Osteocyte (in vitro differentiated cells): ENCODE measurements at regions not wholly inside any gene's neighbourhood (a gene's known extent, or its start where the extent isn't known, plus 50 kb on each side); places are given as distances from the start of the nearest gene placed in this dataset.

Experiments used
- DNase-seq: peaks from one replicate; pipeline ENCODE4 v3.0.0; 2021; ENCODE audit warnings: mixed read lengths; ENCODE audit not compliant: unreplicated experiment; ENCODE audit errors: extremely low spot score
- H3K27ac Mint-ChIP-seq: one replicate; pipeline ENCODE4 v1.8.0; 2021; ENCODE audit warnings: mild to moderate bottlenecking, mixed read lengths; ENCODE audit not compliant: unreplicated experiment
- H3K27me3 Mint-ChIP-seq: one replicate; pipeline ENCODE4 v1.8.0; 2021; ENCODE audit warnings: mixed read lengths; ENCODE audit not compliant: unreplicated experiment
- H3K36me3 Mint-ChIP-seq: one replicate; pipeline ENCODE4 v1.8.0; 2021; ENCODE audit warnings: mixed read lengths; ENCODE audit not compliant: unreplicated experiment
- H3K4me1 Mint-ChIP-seq: one replicate; pipeline ENCODE4 v1.8.0; 2021; ENCODE audit warnings: mixed read lengths; ENCODE audit not compliant: unreplicated experiment
- H3K4me3 Mint-ChIP-seq: one replicate; pipeline ENCODE4 v1.8.0; 2021; ENCODE audit warnings: mild to moderate bottlenecking, moderate library complexity, mixed read lengths; ENCODE audit not compliant: unreplicated experiment
- H3K9me3 Mint-ChIP-seq: one replicate; pipeline ENCODE4 v1.8.0; 2021; ENCODE audit warnings: mixed read lengths; ENCODE audit not compliant: unreplicated experiment
- TF ChIP-seq, protein P1 (sequence below): fragments of 200-600 bp; sonication (generic); IDR thresholded peaks from 2 replicates; pipeline ENCODE4 v1.5.0; 2021; ENCODE audit warnings: antibody characterized with exemption, mild to moderate bottlenecking, moderate library complexity

DNA sequence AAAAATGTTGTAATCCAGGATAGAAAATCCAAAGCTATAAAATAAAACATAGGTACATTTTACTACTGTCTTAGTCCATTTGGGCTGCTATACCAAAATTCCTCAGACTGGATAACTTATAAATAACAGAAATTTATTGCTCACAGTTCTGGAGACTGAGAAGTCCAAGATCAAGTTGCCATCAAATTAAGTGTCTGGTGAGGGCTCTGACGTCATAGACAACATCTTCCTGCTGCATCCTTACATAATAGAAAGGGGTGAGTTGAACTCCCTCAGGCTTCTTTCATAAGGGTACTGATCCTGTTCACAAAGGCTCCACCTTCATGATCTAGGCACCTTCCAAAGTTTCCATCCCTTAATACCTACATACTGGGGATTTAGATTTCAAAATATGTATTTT is 826.8 kb downstream of the NTRK3 start:
- no peak for DNase-seq
- Mint-ChIP-seq H3K4me1 (no peaks in the 10 kb centered on the region), H3K9me3 (no peaks in the 10 kb centered on the region), H3K27ac (no peak overlapping the region), H3K27me3 (no peaks in the 10 kb centered on the region), H3K4me3 (no peak overlapping the region), H3K36me3 (no peaks in the 10 kb centered on the region)
- TF ChIP-seq, protein P1, sequence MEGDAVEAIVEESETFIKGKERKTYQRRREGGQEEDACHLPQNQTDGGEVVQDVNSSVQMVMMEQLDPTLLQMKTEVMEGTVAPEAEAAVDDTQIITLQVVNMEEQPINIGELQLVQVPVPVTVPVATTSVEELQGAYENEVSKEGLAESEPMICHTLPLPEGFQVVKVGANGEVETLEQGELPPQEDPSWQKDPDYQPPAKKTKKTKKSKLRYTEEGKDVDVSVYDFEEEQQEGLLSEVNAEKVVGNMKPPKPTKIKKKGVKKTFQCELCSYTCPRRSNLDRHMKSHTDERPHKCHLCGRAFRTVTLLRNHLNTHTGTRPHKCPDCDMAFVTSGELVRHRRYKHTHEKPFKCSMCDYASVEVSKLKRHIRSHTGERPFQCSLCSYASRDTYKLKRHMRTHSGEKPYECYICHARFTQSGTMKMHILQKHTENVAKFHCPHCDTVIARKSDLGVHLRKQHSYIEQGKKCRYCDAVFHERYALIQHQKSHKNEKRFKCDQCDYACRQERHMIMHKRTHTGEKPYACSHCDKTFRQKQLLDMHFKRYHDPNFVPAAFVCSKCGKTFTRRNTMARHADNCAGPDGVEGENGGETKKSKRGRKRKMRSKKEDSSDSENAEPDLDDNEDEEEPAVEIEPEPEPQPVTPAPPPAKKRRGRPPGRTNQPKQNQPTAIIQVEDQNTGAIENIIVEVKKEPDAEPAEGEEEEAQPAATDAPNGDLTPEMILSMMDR = no peak

DNA sequence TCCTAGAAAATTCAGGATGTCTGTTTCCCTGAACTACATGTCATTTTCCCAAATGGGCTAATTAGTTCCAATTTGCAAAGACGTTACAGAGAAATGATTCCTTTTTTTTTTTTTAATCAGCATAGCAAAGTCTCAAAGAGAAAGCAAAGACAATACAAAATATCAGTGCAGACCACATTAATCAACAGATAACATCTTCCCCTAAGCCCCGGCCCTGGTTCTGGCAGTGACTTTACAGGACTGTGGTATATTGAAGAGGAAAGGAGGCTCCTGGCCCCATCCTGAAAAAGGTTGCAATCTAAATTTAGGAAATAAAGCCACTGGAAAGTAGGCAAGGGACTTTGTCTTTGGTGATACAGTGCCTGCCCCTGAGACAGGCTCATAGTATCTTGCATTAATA is 836.5 kb downstream of the NTRK3 start:
- Mint-ChIP-seq H3K4me1 (no peaks in the 10 kb centered on the region), H3K9me3 (no peaks in the 10 kb centered on the region), H3K36me3 (no peaks in the 10 kb centered on the region), H3K27ac (no peak overlapping the region), H3K4me3 (no peak overlapping the region), H3K27me3 (no peaks in the 10 kb centered on the region)
- TF ChIP-seq, protein P1 = no peak
- DNase-seq = no peak

DNA sequence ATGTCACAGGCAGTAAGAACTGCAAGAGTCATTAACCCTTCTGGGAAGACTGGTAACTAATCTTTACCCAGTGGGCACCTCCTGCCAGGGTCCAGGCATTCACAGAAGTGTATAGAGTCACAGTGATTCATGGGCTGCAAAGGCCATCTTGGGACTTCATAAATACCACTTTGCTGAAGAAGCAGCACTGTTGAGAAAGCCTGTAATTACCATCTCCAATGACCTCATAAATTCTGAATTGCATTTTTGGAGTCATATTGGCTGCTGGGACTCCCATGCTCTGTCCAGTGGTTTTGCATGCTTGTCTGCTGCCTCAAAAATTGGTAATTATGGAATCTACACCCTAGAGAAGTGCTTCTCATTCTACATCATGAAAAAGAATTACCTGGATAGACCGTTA is 837.2 kb downstream of the NTRK3 start:
- Mint-ChIP-seq H3K27ac (no peak overlapping the region), H3K9me3 (no peaks in the 10 kb centered on the region), H3K27me3 (no peaks in the 10 kb centered on the region), H3K36me3 (no peaks in the 10 kb centered on the region), H3K4me3 (no peak overlapping the region), H3K4me1 (no peaks in the 10 kb centered on the region)
- TF ChIP-seq, protein P1 = no peak
- no peak for DNase-seq

DNA sequence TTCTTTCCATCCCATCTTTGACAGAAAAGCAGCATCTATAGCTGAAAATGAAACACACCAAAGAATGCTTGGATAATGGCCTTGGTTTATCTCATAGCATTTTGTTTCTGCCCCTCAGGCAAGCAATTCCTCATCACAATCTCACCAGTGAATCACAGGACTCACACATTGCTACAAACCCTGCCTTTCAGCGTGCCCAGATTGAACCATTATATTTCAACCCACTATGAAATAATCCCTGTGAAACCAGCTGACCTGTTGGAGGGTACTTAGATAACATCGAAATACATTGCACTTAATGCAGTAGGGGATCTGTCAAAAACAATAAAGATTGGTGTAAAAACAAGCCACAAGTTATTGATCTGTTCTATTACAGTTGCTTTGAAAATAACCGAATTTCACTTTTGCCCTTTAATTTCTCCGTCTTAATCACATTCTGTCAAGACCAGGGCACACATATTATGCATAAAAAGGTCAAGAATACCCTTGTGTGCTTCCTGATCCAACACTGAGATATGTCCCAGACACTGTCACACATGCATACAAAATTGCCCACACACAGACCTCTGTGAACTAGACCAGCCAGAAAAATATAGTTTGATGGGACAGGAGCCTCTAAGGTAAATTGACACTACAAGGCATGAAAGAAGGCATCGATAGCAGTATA is 839.8 kb downstream of the NTRK3 start:
- Mint-ChIP-seq H3K27me3 (no peaks in the 10 kb centered on the region), H3K9me3 (no peaks in the 10 kb centered on the region), H3K27ac (no peak overlapping the region), H3K4me1 (no peaks in the 10 kb centered on the region), H3K4me3 (no peak overlapping the region), H3K36me3 (no peaks in the 10 kb centered on the region)
- TF ChIP-seq, protein P1 = no peak
- DNase-seq = no peak

DNA sequence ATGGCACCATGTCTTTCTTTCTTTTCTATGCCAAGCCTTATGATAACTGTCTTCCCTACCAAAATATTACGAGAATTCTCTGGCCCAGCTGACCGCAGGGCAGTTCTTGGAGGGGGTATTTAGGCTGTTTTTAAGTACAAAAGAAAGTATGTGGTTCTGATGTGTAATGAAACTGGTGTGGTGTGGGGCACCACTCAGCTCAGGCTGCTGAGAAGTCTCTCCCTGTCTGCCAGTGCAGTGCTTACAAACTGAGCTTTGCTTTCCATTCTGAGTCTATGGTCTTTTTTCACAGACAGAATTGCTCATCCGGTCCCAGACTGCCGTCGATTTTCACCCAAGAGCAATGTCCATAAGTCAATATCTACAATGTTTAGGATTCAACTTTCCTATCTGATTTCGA is 847.6 kb downstream of the NTRK3 start:
- Mint-ChIP-seq H3K9me3 (peaks cover 4% of the 10 kb centered on the region), H3K4me1 (no peaks in the 10 kb centered on the region), H3K27ac (no peak overlapping the region), H3K4me3 (no peak overlapping the region), H3K27me3 (peaks cover 3% of the 10 kb centered on the region), H3K36me3 (no peaks in the 10 kb centered on the region)
- TF ChIP-seq, protein P1 = no peak
- no peak for DNase-seq
